SU-DHL-6 (cell line): ENCODE measurements at regions not wholly inside any gene's neighbourhood (a gene's known extent, or its start where the extent isn't known, plus 50 kb on each side); places are given as distances from the start of the nearest gene placed in this dataset.

Experiments used
- H2AFZ ChIP-seq: fragments of 200-600 bp; sonication (generic); 2 replicates; pipeline ENCODE4 v1.6.1; 2014; ENCODE audit warnings: low read depth, mild to moderate bottlenecking, moderate library complexity, mixed read lengths, antibody characterized with exemption, low read length; ENCODE audit not compliant: severe bottlenecking
- H3F3A ChIP-seq: fragments of 200-600 bp; shearing (Covaris generic); 2 replicates; pipeline ENCODE4 v1.6.0; 2016; ENCODE audit warnings: antibody characterized with exemption, mild to moderate bottlenecking; ENCODE audit not compliant: insufficient read depth
- H3K27ac ChIP-seq: fragments of 200-600 bp; sonication (generic); 2 replicates; pipeline ENCODE4 v1.5.1; 2016; ENCODE audit warnings: low read depth, mild to moderate bottlenecking, low read length, moderate library complexity, mixed read lengths
- H3K27me3 ChIP-seq: fragments of 200-600 bp; sonication (generic), shearing (Covaris generic); 2 replicates; pipeline ENCODE4 v1.6.0; 2014; ENCODE audit warnings: mild to moderate bottlenecking, low read length
- H3K36me3 ChIP-seq: fragments of 200-600 bp; sonication (generic); 2 replicates; pipeline ENCODE4 v1.6.1; 2014; ENCODE audit warnings: mild to moderate bottlenecking, low read length, mixed read lengths
- H3K4me2 ChIP-seq: fragments of 300-600, 200-600 bp; shearing (Covaris generic), sonication (generic); 2 replicates; pipeline ENCODE4 v1.6.0; 2014; ENCODE audit warnings: low read length, low read depth, mild to moderate bottlenecking; ENCODE audit not compliant: poor library complexity, severe bottlenecking
- H3K4me3 ChIP-seq: fragments of 200-600 bp; sonication (generic); 2 replicates; pipeline ENCODE4 v1.5.1; 2014; ENCODE audit warnings: antibody characterized with exemption, low read length, mild to moderate bottlenecking, mixed read lengths; ENCODE audit not compliant: insufficient read depth, poor library complexity, severe bottlenecking
- H3K79me2 ChIP-seq: fragments of 200-600 bp; sonication (generic); 2 replicates; pipeline ENCODE4 v1.6.1; 2014; ENCODE audit warnings: mild to moderate bottlenecking, low read length, moderate library complexity; ENCODE audit not compliant: insufficient read depth
- H3K9ac ChIP-seq: fragments of 200-600 bp; sonication (generic); 2 replicates; pipeline ENCODE4 v1.7.0; 2014; ENCODE audit warnings: mild to moderate bottlenecking, low read length
- H3K9me2 ChIP-seq: fragments of 200-600 bp; sonication (generic); replicated peaks from 2 replicates; pipeline ENCODE4 v1.6.1; 2014; ENCODE audit warnings: low read length; ENCODE audit not compliant: insufficient read depth
- H3K9me3 ChIP-seq: fragments of 200-600 bp; sonication (generic); 2 replicates; pipeline ENCODE4 v1.6.1; 2014; ENCODE audit warnings: low read length, mixed read lengths; ENCODE audit not compliant: insufficient read depth
- H4K20me1 ChIP-seq: fragments of 200-600 bp; sonication (generic); 2 replicates; pipeline ENCODE4 v1.6.1; 2014; ENCODE audit warnings: low read depth, mild to moderate bottlenecking, antibody characterized with exemption, low read length, moderate library complexity, mixed read lengths
- CTCF ChIP-seq: fragments of 200-600 bp; sonication (generic); IDR thresholded peaks from one replicate; pipeline ENCODE4 v1.5.1; 2017; ENCODE audit warnings: antibody characterized with exemption, mild to moderate bottlenecking, low read length, moderate library complexity; ENCODE audit not compliant: insufficient read depth, poor library complexity, severe bottlenecking
- EZH2phosphoT487 ChIP-seq: fragments of 200-600 bp; sonication (generic), shearing (Covaris generic); conservative IDR thresholded peaks from 2 replicates; pipeline ENCODE4 v1.6.1; 2018; ENCODE audit warnings: mild to moderate bottlenecking, antibody characterized with exemption, low read length, moderate library complexity, mixed read lengths

- Histone ChIP-seq H3K36me3 (no peaks in the 10 kb centered on the region), H2AFZ (no peak overlapping the region), H3K79me2 (no peaks in the 10 kb centered on the region), H3K27me3 (no peaks in the 10 kb centered on the region), H3K27ac (no peak overlapping the region), H3K4me2 (no peak overlapping the region), H3K9me2 (no peaks in the 10 kb centered on the region), H3K4me3 (no peak overlapping the region), H4K20me1 (no peaks in the 10 kb centered on the region), H3K9me3 (no peaks in the 10 kb centered on the region), H3K9ac (no peak overlapping the region), H3F3A (no peaks in the 10 kb centered on the region)
- TF ChIP-seq CTCF (no peak), EZH2phosphoT487 (no peak)
These were observed 130.4 kb upstream of the PLET1 start for GRCh38 chr11:112391086-112391485.

GRCh38 chr11:112392904-112393303 lies 132.2 kb upstream of the PLET1 start:
- H3K4me3 ChIP-seq, result no peak overlapping the region

GRCh38 chr11:112394304-112394703 lies 133.6 kb upstream of the PLET1 start:
- TF ChIP-seq CTCF, result no peak
- no peak for TF ChIP-seq EZH2phosphoT487
- H3K4me2 ChIP-seq, result no peak overlapping the region
- no peaks in the 10 kb centered on the region for H3K27me3 ChIP-seq
- no peaks in the 10 kb centered on the region for H3K9me2 ChIP-seq
- no peak overlapping the region for H3K27ac ChIP-seq
- no peaks in the 10 kb centered on the region for H4K20me1 ChIP-seq
- H3K4me3 ChIP-seq, result no peak overlapping the region
- H3K79me2 ChIP-seq, result no peaks in the 10 kb centered on the region
- H3F3A ChIP-seq, result no peaks in the 10 kb centered on the region
- H3K9ac ChIP-seq, result no peak overlapping the region
- no peak overlapping the region for H2AFZ ChIP-seq
- H3K36me3 ChIP-seq, result no peaks in the 10 kb centered on the region
- H3K9me3 ChIP-seq, result no peaks in the 10 kb centered on the region

More at GRCh38 chr11:112392904-112393303, 132.2 kb upstream of the PLET1 start:
- no peak overlapping the region for H3K4me2 ChIP-seq
- H2AFZ ChIP-seq, result no peak overlapping the region
- no peaks in the 10 kb centered on the region for H3K36me3 ChIP-seq
- no peaks in the 10 kb centered on the region for H4K20me1 ChIP-seq
- no peaks in the 10 kb centered on the region for H3K79me2 ChIP-seq
- no peaks in the 10 kb centered on the region for H3K27me3 ChIP-seq
- H3F3A ChIP-seq, result no peaks in the 10 kb centered on the region
- H3K9me3 ChIP-seq, result no peaks in the 10 kb centered on the region
- TF ChIP-seq CTCF, result no peak
- TF ChIP-seq EZH2phosphoT487, result no peak
- H3K27ac ChIP-seq, result no peak overlapping the region
- H3K9me2 ChIP-seq, result no peaks in the 10 kb centered on the region
- H3K9ac ChIP-seq, result no peak overlapping the region

GRCh38 chr11:112396076-112396475 lies 135.4 kb upstream of the PLET1 start:
- no peaks in the 10 kb centered on the region for H3K9me2 ChIP-seq
- no peak overlapping the region for H3K4me2 ChIP-seq
- H3K9ac ChIP-seq, result no peak overlapping the region
- no peaks in the 10 kb centered on the region for H3K9me3 ChIP-seq
- H3K36me3 ChIP-seq, result no peaks in the 10 kb centered on the region
- no peaks in the 10 kb centered on the region for H3F3A ChIP-seq
- no peaks in the 10 kb centered on the region for H4K20me1 ChIP-seq
- no peak overlapping the region for H3K4me3 ChIP-seq
- H3K27ac ChIP-seq, result no peak overlapping the region
- H2AFZ ChIP-seq, result no peak overlapping the region
- H3K79me2 ChIP-seq, result no peaks in the 10 kb centered on the region
- H3K27me3 ChIP-seq, result no peaks in the 10 kb centered on the region
- no peak for TF ChIP-seq EZH2phosphoT487
- no peak for TF ChIP-seq CTCF
